NCI-H526 treated with DMSO at 0.1 percent for 48 hours (cell line): ENCODE measurements at regions not wholly inside any gene's neighbourhood (a gene's known extent, or its start where the extent isn't known, plus 50 kb on each side); places are given as distances from the start of the nearest gene placed in this dataset.

Experiments used
- DNase-seq: peaks from one replicate; lab custom pipeline; 2025; lab: John Stamatoyannopoulos, UW

- no peak for DNase-seq
Observed at GRCh38 chr12:115259968-115260747, 576.2 kb upstream of the TBX3 start.

DNA sequence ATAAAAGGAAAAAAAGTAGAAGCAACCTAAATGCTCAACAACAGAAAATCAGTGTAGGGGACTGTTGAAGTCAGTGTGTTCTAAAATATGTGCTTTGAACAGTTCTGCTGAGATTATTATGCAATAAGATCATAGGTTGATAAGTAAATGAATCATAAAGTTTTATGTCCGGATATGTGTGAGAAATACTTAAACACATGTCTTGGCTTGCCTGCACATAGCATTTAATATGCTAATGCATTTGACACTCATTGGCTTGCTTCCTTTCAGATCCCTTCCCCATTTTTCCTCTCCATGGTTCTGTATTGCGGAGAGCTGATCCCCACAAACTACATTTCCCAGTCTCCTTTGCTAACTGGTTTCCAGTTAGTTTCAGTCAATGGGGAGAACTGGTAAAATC lies 573.8 kb upstream of the TBX3 start:
- no peak for DNase-seq

DNA sequence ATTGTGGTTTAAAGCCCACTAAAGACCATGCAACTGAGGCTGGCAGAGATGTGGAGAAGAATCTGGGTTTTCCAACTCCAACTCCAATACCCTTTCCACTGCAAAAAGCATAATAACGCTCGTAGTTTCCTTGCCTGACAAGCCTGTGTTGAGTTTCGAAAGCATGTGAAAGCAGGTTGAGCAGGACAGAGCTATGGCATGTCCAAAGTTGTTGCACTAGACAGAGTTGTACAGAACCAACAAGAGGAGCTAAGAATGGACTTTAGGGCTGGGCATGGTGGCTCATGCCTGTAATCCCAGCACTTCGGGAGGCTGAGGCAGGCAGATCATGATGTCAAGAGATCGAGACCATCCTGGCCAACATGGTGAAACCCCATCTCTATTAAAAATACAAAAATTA lies 572.0 kb upstream of the TBX3 start:
- DNase-seq: no peak

DNA sequence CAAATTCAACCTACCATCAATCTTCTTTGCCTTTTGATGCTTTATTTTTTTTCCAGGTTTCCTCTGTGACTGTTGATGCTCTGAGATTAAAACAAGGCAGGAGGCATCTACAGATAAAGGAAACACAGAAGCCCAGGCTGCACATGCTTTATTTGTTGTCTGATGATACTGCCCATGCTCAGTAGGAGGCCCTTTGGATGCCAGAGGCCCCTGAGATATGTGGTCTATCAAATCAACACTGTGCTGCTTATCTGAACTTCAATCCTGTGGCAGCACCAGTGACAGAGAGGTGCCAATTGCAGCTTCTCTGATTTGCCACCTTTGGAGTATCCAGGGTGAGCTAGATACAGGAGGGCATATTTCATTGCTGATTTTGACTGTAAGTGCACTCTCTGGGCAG lies 571.3 kb upstream of the TBX3 start:
- no peak for DNase-seq

GRCh38 chr12:115253049-115253448 lies 569.1 kb upstream of the TBX3 start:
- no peak for DNase-seq

DNA sequence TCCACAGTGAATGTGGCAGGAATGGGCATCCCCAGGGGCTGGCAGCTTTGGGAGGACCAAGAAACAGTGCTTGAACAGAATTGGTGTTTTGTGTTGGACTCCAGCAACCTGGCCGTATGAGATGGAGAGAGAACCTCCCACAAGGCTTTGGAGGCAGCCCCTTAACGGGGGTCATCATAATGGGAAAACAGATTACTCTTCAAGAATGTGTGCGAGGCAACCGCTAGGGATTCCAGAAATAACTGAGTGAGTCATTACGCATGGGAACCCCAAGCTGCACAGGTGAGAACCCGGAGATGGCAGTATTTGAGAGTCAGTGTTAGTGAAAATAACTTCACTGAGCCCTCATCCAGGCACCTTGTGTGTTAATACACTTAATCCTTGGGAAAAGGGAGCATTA lies 567.8 kb upstream of the TBX3 start:
- no peak for DNase-seq

- DNase-seq: no peak
Observed at GRCh38 chr12:115249671-115250278, 565.8 kb upstream of the TBX3 start.

GRCh38 chr12:115245020-115245419 lies 561.0 kb upstream of the TBX3 start:
- no peak for DNase-seq

- DNase-seq: no peak
Observed at GRCh38 chr12:115243933-115244628, 560.1 kb upstream of the TBX3 start.

- no peak for DNase-seq
Observed at GRCh38 chr12:115240251-115240650, 556.3 kb upstream of the TBX3 start.

- DNase-seq: no peak
Observed at GRCh38 chr12:115235880-115236279, 551.9 kb upstream of the TBX3 start.

- DNase-seq: no peak
Observed at GRCh38 chr12:115233891-115234543, 550.0 kb upstream of the TBX3 start.

DNA sequence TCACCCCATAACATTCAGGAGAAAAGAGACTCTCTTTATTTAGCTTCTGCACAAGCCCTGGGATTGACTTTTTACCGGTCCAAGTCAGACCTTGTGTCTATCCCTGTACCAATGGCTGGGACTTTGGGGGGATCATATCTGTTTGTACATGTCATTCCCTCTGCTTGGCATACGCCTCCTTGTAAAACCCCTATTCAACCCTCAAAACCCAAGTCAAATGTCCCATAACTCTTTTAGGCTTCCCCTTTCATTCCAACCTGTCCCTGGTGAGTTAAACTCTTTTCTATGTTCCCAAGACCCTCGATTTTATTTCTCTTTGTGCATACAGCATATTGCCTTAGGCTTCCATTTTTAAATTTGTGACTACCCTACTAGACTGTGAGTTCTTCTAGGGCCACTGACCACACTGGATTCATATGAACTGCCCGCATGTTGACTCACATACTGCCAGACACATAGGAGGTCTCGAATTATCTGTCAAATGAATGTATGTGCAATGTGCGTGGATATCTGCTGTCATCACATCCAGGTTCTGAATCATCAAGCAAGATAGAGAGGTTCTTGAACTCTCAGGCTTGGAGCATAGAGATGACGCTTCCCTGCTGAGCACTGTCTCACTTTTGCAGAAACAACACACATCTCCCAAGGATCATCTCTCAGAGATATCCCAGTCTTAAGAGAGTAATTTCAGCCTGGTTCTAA lies 548.6 kb upstream of the TBX3 start:
- no peak for DNase-seq

- no peak for DNase-seq
Observed at GRCh38 chr12:115230606-115231005, 546.6 kb upstream of the TBX3 start.

DNA sequence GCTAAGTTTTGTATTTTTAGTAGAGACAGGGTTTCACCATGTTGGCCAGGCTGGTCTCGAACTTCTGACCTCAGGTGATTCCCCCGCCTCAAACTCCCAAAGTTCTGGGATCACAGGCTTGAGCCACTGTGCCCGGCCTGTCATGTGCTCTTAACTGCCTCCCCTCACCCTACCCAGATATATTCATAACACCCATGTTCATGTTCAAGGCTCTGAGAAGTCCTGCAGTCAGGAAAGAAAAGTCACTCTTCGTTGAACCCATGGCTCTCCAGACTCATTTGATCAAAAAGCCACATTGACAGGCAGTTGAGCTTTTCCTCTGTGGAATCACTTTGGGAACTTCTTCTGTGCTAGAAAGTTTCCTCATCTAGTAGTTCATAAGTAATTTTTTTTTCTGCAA lies 545.5 kb upstream of the TBX3 start:
- DNase-seq: no peak

DNA sequence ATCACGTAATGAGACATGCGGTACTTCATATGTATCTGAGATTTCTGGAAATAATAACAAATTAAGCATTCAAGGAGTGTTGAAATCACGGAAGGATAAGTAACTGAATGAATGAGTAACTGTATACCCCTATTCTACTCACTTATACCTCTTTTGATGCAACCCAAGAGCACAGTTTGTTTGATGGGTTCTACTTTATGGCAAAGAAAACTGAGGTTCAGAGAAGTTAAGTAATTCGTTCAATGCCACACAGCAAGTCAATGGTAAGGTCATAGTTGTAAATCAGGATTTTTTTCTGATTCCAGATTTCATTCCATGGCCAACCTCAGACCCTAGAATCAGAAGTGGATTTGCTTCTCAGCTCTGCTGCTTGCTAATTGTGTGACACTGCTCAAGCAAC lies 544.5 kb upstream of the TBX3 start:
- DNase-seq: no peak

GRCh38 chr12:115227137-115227615 lies 543.2 kb upstream of the TBX3 start:
- no peak for DNase-seq

- DNase-seq: no peak
Observed at GRCh38 chr12:115225845-115226244, 541.9 kb upstream of the TBX3 start.

DNA sequence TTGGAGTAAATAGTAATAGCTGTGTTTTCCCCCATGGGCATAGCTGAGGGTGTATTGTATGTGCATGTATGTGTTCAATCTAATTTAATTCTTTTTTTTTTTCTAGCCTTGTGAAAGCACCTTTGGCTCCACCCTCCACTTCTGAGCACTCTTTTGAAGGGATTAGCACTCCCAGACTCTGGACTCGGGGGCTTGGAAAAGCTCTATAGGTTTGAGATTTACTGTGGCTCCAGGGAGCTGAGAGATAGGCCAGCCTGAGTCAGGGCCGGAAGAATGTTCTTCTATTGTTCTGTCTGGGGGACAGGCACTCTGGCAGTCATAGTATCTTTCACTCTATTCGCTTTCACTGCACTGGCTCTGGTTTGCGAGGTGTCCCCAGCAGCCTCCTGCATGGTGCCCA lies 540.0 kb upstream of the TBX3 start:
- no peak for DNase-seq

DNA sequence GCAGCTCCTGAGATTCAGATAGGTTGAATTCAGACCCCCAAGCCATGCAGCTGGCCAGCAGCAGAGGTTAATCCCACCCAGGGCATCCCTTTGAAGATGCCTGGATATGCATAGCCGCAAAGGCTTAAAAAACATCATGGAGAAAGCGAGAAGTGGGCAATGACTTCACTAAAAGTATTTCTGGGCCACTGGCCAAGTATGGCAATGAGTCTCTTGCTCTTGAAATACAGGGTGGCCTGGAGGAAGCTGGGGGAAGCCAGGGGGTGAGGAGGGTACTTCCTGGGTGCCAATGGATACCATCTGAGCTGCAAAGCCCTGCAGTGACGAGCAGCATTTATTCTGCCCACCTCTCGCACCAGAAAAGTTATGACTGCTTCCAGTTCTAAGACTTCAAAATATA lies 539.3 kb upstream of the TBX3 start:
- no peak for DNase-seq

GRCh38 chr12:115222220-115222619 lies 538.2 kb upstream of the TBX3 start:
- no peak for DNase-seq

DNA sequence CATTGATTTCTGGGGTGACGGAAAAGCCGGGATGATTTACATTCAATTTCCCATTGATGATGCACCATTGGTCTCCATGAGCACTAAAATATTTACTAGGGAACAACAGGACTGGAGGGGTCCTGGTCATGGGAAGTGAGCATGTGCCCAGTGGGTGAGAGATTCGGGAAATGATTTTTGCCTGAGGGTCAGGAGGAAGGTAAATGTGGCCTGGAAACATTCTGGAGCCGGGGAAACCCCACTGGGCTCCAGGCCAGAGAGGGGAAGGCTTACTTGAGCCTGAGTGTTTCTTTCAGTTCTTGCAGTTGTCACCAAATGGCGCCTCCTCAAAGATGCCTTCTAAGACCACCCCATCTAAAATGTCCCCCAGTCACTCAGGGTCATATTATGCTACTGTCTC lies 532.3 kb upstream of the TBX3 start:
- no peak for DNase-seq
